Endodermal cell (in vitro differentiated cells): ENCODE measurements at regions not wholly inside any gene's neighbourhood (a gene's known extent, or its start where the extent isn't known, plus 50 kb on each side); places are given as distances from the start of the nearest gene placed in this dataset.

Experiments used
- DNase-seq: peaks from one replicate; pipeline ENCODE4 v3.0.0-alpha.2; 2017
- H3K27ac ChIP-seq: 2 replicates; pipeline ENCODE4 v1.5.1; 2013; ENCODE audit warnings: mild to moderate bottlenecking, low read depth, low read length, moderate library complexity
- H3K27me3 ChIP-seq: 2 replicates; pipeline ENCODE4 v1.6.1; 2013; ENCODE audit warnings: mild to moderate bottlenecking, low read length, moderate library complexity; ENCODE audit not compliant: insufficient read depth, control insufficient read depth, poor library complexity, severe bottlenecking
- H3K36me3 ChIP-seq: 2 replicates; pipeline ENCODE4 v1.7.0; 2013; ENCODE audit warnings: mild to moderate bottlenecking, low read length, moderate library complexity; ENCODE audit not compliant: control insufficient read depth, insufficient read depth
- H3K4me1 ChIP-seq: one replicate; pipeline ENCODE4 v1.7.0; 2013; ENCODE audit warnings: low read length; ENCODE audit not compliant: control insufficient read depth, insufficient read depth
- H3K4me3 ChIP-seq: 2 replicates; pipeline ENCODE4 v1.5.1; 2013; ENCODE audit warnings: mild to moderate bottlenecking, low read length, moderate library complexity
- H3K9ac ChIP-seq: 2 replicates; pipeline ENCODE4 v1.6.1; 2013; ENCODE audit warnings: mild to moderate bottlenecking, low read length, moderate library complexity; ENCODE audit not compliant: poor library complexity, severe bottlenecking; ENCODE audit errors: extremely low read depth
- H3K9me3 ChIP-seq: 2 replicates; pipeline ENCODE4 v1.6.1; 2013; ENCODE audit warnings: mild to moderate bottlenecking, low read length, moderate library complexity; ENCODE audit not compliant: control insufficient read depth
- H3K27ac Mint-ChIP-seq: 2 replicates; pipeline ENCODE4 v1.8.0; 2020; ENCODE audit warnings: mixed read lengths
- H3K27me3 Mint-ChIP-seq: 2 replicates; pipeline ENCODE4 v1.8.0; 2021; ENCODE audit warnings: mild to moderate bottlenecking, mixed read lengths; ENCODE audit not compliant: insufficient read depth
- H3K36me3 Mint-ChIP-seq: 2 replicates; pipeline ENCODE4 v1.8.0; 2020; ENCODE audit warnings: low read depth, mixed read lengths
- H3K4me1 Mint-ChIP-seq: 2 replicates; pipeline ENCODE4 v1.8.0; 2020; ENCODE audit warnings: mixed read lengths
- H3K4me3 Mint-ChIP-seq: 2 replicates; pipeline ENCODE4 v1.8.0; 2020; ENCODE audit warnings: mild to moderate bottlenecking, moderate library complexity, mixed read lengths
- H3K9me3 Mint-ChIP-seq: 2 replicates; pipeline ENCODE4 v1.8.0; 2020; ENCODE audit warnings: mild to moderate bottlenecking, mixed read lengths
- CTCF ChIP-seq: fragments of 200-600 bp; sonication (generic); conservative IDR thresholded peaks from 2 replicates; pipeline ENCODE4 v1.5.0; 2021; ENCODE audit warnings: antibody characterized with exemption, mild to moderate bottlenecking
- WGBS, 2 experiments: methylation state at CpG; one replicate each; pipeline versions ENCODE4 v1.1.5 to v1.1.7; 2013; ENCODE audit warnings: missing lambda C conversion rate in 2 of 2, mixed read lengths in 1 of 2; ENCODE audit not compliant: insufficient coverage in 1 of 2, insufficient read length in 1 of 2; 5-methylcytosine and 5-hydroxymethylcytosine counted together

- H3K4me1 Mint-ChIP-seq = no peaks in the 10 kb centered on the region
- 75 to 100% methylated on average over 1 to 3 of the region's 3 CpGs for WGBS, 2 experiments
- TF ChIP-seq CTCF = no peak
These were observed 175.9 kb upstream of the SGK1 start for GRCh38 chr6:134493789-134494188.

GRCh38 chr6:134491477-134491876 is 173.6 kb upstream of the SGK1 start:
- H3K4me1 ChIP-seq = no peaks in the 10 kb centered on the region
- H3K27ac Mint-ChIP-seq = no peak overlapping the region
- no peaks in the 10 kb centered on the region for H3K36me3 ChIP-seq
- WGBS, 2 experiments = 100% methylated on average over 2 of the region's 2 CpGs
- H3K27me3 ChIP-seq = no peaks in the 10 kb centered on the region
- no peaks in the 10 kb centered on the region for H3K9me3 ChIP-seq
- H3K4me3 Mint-ChIP-seq = no peak overlapping the region
- no peaks in the 10 kb centered on the region for H3K4me1 Mint-ChIP-seq
- H3K27me3 Mint-ChIP-seq = no peaks in the 10 kb centered on the region
- no peaks in the 10 kb centered on the region for H3K36me3 Mint-ChIP-seq
- no peak overlapping the region for H3K27ac ChIP-seq
- peaks cover 3% of the 10 kb centered on the region for H3K9me3 Mint-ChIP-seq
- no peak overlapping the region for H3K4me3 ChIP-seq
- no peak for TF ChIP-seq CTCF
- no peak overlapping the region for H3K9ac ChIP-seq
- DNase-seq = no peak

More at GRCh38 chr6:134493789-134494188, 175.9 kb upstream of the SGK1 start:
- Mint-ChIP-seq H3K4me3 (no peak overlapping the region), H3K27me3 (no peaks in the 10 kb centered on the region), H3K36me3 (no peaks in the 10 kb centered on the region), H3K27ac (no peak overlapping the region), H3K9me3 (no peaks in the 10 kb centered on the region)
- Histone ChIP-seq H3K4me3 (no peak overlapping the region), H3K9me3 (no peaks in the 10 kb centered on the region), H3K27me3 (no peaks in the 10 kb centered on the region), H3K36me3 (no peaks in the 10 kb centered on the region), H3K9ac (no peak overlapping the region), H3K27ac (no peak overlapping the region), H3K4me1 (no peaks in the 10 kb centered on the region)
- DNase-seq = no peak

GRCh38 chr6:134482593-134483270 is 164.8 kb upstream of the SGK1 start:
- Histone ChIP-seq H3K27ac (no peak overlapping the region), H3K27me3 (no peaks in the 10 kb centered on the region), H3K9me3 (no peaks in the 10 kb centered on the region), H3K4me1 (no peaks in the 10 kb centered on the region), H3K36me3 (no peaks in the 10 kb centered on the region), H3K4me3 (no peak overlapping the region), H3K9ac (no peak overlapping the region)
- Mint-ChIP-seq H3K4me3 (no peak overlapping the region), H3K36me3 (no peaks in the 10 kb centered on the region), H3K27me3 (no peaks in the 10 kb centered on the region), H3K9me3 (peaks cover 3% of the 10 kb centered on the region), H3K4me1 (peaks cover 5% of the 10 kb centered on the region), H3K27ac (no peak overlapping the region)
- TF ChIP-seq CTCF = no peak
- peak; percentile 53 for DNase-seq
- WGBS, 2 experiments = 88 to 90% methylated on average over 3 to 12 of the region's 12 CpGs
